GM23338 (cell line): ENCODE measurements at regions not wholly inside any gene's neighbourhood (a gene's known extent, or its start where the extent isn't known, plus 50 kb on each side); places are given as distances from the start of the nearest gene placed in this dataset.

Source experiments
- ATAC-seq: fragments of 200-7000 bp; cut with Tn5 transposase; 3 replicates; pipeline ENCODE4 v1.9.1; 2020
- DNase-seq: peaks from one replicate; pipeline ENCODE4 v3.0.0-alpha.2; 2015; ENCODE audit warnings: low spot score
- H2AFZ ChIP-seq: fragments of 200-600 bp; sonication (generic); 2 replicates; pipeline ENCODE4 v1.8.0; 2016; ENCODE audit warnings: antibody characterized with exemption, mild to moderate bottlenecking, moderate library complexity
- H3F3A ChIP-seq: fragments of 200-600 bp; sonication (generic); replicated peaks from 2 replicates; pipeline ENCODE4 v1.8.0; 2017; ENCODE audit warnings: antibody characterized with exemption, mixed run types, low read depth
- H3K27ac ChIP-seq: fragments of 200-600 bp; sonication (generic); 2 replicates; pipeline ENCODE4 v1.6.1; 2016; ENCODE audit warnings: low read depth
- H3K27me3 ChIP-seq: fragments of 200-600 bp; sonication (generic); 2 replicates; pipeline ENCODE4 v1.8.0; 2016; ENCODE audit warnings: mild to moderate bottlenecking, mixed run types, moderate library complexity; ENCODE audit not compliant: insufficient read depth
- H3K36me3 ChIP-seq: fragments of 200-600 bp; sonication (generic); 2 replicates; pipeline ENCODE4 v1.8.0; 2016; ENCODE audit warnings: mild to moderate bottlenecking; ENCODE audit not compliant: insufficient read depth
- H3K4me1 ChIP-seq: fragments of 200-600 bp; sonication (generic); 2 replicates; pipeline ENCODE4 v1.8.0; 2016; ENCODE audit warnings: mild to moderate bottlenecking, moderate library complexity; ENCODE audit not compliant: insufficient read depth
- H3K4me2 ChIP-seq: fragments of 200-600 bp; sonication (generic); 2 replicates; pipeline ENCODE4 v1.7.1; 2017; ENCODE audit warnings: mixed run types
- H3K4me3 ChIP-seq: fragments of 200-600 bp; sonication (generic); 2 replicates; pipeline ENCODE4 v1.6.1; 2016; ENCODE audit warnings: mixed run types
- H3K79me2 ChIP-seq: fragments of 200-600 bp; sonication (generic); replicated peaks from 2 replicates; pipeline ENCODE4 v1.8.0; 2017; ENCODE audit warnings: mild to moderate bottlenecking; ENCODE audit not compliant: insufficient read depth
- H3K9me2 ChIP-seq: fragments of 200-600 bp; sonication (generic); 2 replicates; pipeline ENCODE4 v1.8.0; 2017; ENCODE audit not compliant: insufficient read depth
- H4K20me1 ChIP-seq: fragments of 200-600 bp; sonication (generic); replicated peaks from 2 replicates; pipeline ENCODE4 v1.8.0; 2017; ENCODE audit warnings: mild to moderate bottlenecking; ENCODE audit not compliant: insufficient read depth
- H3K27ac Mint-ChIP-seq: 2 replicates; pipeline ENCODE4 v1.8.0; 2020; ENCODE audit warnings: inconsistent platforms, mild to moderate bottlenecking, moderate library complexity, mixed read lengths
- H3K27me3 Mint-ChIP-seq: 3 replicates; pipeline ENCODE4 v1.8.0; 2022; ENCODE audit warnings: low read depth, mild to moderate bottlenecking, moderate library complexity, mixed read lengths, inconsistent platforms; ENCODE audit not compliant: insufficient read depth, poor library complexity
- H3K36me3 Mint-ChIP-seq: 3 replicates; pipeline ENCODE4 v1.8.0; 2021; ENCODE audit warnings: low read depth, mild to moderate bottlenecking, inconsistent platforms, moderate library complexity, mixed read lengths
- H3K4me1 Mint-ChIP-seq: 3 replicates; pipeline ENCODE4 v1.8.0; 2020; ENCODE audit warnings: mild to moderate bottlenecking, inconsistent platforms, mixed read lengths
- H3K4me3 Mint-ChIP-seq: 3 replicates; pipeline ENCODE4 v1.8.0; 2021; ENCODE audit warnings: moderate library complexity, mild to moderate bottlenecking, inconsistent platforms, mixed read lengths
- H3K9me3 Mint-ChIP-seq: 3 replicates; pipeline ENCODE4 v1.8.0; 2020; ENCODE audit warnings: moderate library complexity, mild to moderate bottlenecking, inconsistent platforms, mixed read lengths
- CREB1 ChIP-seq: fragments of 250-450 bp; sonication (Bioruptor Pico); IDR thresholded peaks from 2 replicates; pipeline ENCODE4 v1.5.0; 2020; ENCODE audit warnings: low read depth, mild to moderate bottlenecking, moderate library complexity
- EZH2 ChIP-seq: fragments of 200-600 bp; sonication (generic); IDR thresholded peaks from one replicate; pipeline ENCODE4 v1.8.0; 2017; ENCODE audit warnings: antibody characterized with exemption, mild to moderate bottlenecking, low read depth; ENCODE audit not compliant: unreplicated experiment
- EZH2phosphoT487 ChIP-seq: fragments of 200-600 bp; sonication (generic); IDR thresholded peaks from one replicate; pipeline ENCODE4 v1.8.1; 2018; ENCODE audit warnings: antibody characterized with exemption; ENCODE audit not compliant: unreplicated experiment
- JUNB ChIP-seq: IDR thresholded peaks from one replicate; pipeline ENCODE4 v1.6.1; 2016; ENCODE audit warnings: antibody characterized with exemption; ENCODE audit not compliant: unreplicated experiment
- NANOG ChIP-seq: IDR thresholded peaks from 2 replicates; pipeline ENCODE4 v1.6.1; 2016; ENCODE audit warnings: antibody characterized with exemption, borderline replicate concordance
- POLR2AphosphoS5 ChIP-seq: IDR thresholded peaks from 2 replicates; pipeline ENCODE4 v1.6.1; 2016; ENCODE audit warnings: antibody characterized with exemption, low read depth
- STAT1 ChIP-seq: IDR thresholded peaks from one replicate; pipeline ENCODE4 v1.6.1; 2016; ENCODE audit warnings: antibody characterized with exemption; ENCODE audit not compliant: unreplicated experiment
- ZNF114 ChIP-seq: fragments of 250-450 bp; sonication (Bioruptor Pico); IDR thresholded peaks from 2 replicates; pipeline ENCODE4 v1.5.0; 2020; ENCODE audit warnings: mild to moderate bottlenecking, moderate library complexity
- ZNF331 ChIP-seq: fragments of 250-450 bp; sonication (Bioruptor Pico); IDR thresholded peaks from 2 replicates; pipeline ENCODE4 v1.5.0; 2020; ENCODE audit warnings: low read depth, mild to moderate bottlenecking, moderate library complexity
- TF ChIP-seq, protein P1 (sequence below), 2 experiments: fragments of 200-600 bp in 1 of 2; sonication (generic) in 1 of 2; conservative IDR thresholded peaks; 2 replicates each; pipeline versions ENCODE4 v1.5.1 to v1.6.1; 2016 to 2017; ENCODE audit warnings: antibody characterized with exemption in 2 of 2, low read depth in 2 of 2, mild to moderate bottlenecking in 2 of 2, moderate library complexity in 1 of 2
- TF ChIP-seq, protein P2 (sequence below): IDR thresholded peaks from one replicate; pipeline ENCODE4 v1.6.1; 2018; ENCODE audit warnings: antibody characterized with exemption; ENCODE audit not compliant: unreplicated experiment
- TF ChIP-seq, protein P3 (sequence below): fragments of 250-450 bp; sonication (Bioruptor Pico); IDR thresholded peaks from 2 replicates; pipeline ENCODE4 v1.5.0; 2020; ENCODE audit warnings: mild to moderate bottlenecking, moderate library complexity
- TF ChIP-seq, protein P4 (sequence below): IDR thresholded peaks from 2 replicates; pipeline ENCODE4 v1.6.1; 2016; ENCODE audit warnings: antibody characterized with exemption

DNA sequence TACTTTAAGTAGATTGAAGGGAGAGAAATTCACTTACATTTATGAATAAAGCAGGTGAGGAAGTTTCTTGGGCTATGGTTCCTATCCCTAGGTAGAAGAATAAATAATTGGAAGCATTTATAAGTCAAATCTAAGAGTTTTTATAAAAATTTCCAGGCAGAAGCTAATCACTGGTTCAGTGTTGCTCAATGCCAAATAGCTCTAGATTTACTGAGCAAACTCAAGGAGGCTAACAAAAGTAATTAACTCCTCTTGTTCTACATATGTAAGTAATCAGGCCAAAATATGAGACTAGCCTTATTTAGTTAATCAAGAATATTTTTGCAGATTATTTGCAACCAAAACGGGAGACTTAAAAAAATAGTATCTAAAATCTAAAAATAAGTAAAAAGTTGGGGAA, 472.3 kb downstream of the PLK2 start (continued):
- TF ChIP-seq NANOG: no peak
- no peak for TF ChIP-seq POLR2AphosphoS5
- TF ChIP-seq, protein P1, sequence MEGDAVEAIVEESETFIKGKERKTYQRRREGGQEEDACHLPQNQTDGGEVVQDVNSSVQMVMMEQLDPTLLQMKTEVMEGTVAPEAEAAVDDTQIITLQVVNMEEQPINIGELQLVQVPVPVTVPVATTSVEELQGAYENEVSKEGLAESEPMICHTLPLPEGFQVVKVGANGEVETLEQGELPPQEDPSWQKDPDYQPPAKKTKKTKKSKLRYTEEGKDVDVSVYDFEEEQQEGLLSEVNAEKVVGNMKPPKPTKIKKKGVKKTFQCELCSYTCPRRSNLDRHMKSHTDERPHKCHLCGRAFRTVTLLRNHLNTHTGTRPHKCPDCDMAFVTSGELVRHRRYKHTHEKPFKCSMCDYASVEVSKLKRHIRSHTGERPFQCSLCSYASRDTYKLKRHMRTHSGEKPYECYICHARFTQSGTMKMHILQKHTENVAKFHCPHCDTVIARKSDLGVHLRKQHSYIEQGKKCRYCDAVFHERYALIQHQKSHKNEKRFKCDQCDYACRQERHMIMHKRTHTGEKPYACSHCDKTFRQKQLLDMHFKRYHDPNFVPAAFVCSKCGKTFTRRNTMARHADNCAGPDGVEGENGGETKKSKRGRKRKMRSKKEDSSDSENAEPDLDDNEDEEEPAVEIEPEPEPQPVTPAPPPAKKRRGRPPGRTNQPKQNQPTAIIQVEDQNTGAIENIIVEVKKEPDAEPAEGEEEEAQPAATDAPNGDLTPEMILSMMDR (conservative IDR thresholded peaks at IDR 0.05; ENCODE audit: low read depth in 2 of 2): no peak
- no peak for TF ChIP-seq JUNB
- TF ChIP-seq, protein P2, sequence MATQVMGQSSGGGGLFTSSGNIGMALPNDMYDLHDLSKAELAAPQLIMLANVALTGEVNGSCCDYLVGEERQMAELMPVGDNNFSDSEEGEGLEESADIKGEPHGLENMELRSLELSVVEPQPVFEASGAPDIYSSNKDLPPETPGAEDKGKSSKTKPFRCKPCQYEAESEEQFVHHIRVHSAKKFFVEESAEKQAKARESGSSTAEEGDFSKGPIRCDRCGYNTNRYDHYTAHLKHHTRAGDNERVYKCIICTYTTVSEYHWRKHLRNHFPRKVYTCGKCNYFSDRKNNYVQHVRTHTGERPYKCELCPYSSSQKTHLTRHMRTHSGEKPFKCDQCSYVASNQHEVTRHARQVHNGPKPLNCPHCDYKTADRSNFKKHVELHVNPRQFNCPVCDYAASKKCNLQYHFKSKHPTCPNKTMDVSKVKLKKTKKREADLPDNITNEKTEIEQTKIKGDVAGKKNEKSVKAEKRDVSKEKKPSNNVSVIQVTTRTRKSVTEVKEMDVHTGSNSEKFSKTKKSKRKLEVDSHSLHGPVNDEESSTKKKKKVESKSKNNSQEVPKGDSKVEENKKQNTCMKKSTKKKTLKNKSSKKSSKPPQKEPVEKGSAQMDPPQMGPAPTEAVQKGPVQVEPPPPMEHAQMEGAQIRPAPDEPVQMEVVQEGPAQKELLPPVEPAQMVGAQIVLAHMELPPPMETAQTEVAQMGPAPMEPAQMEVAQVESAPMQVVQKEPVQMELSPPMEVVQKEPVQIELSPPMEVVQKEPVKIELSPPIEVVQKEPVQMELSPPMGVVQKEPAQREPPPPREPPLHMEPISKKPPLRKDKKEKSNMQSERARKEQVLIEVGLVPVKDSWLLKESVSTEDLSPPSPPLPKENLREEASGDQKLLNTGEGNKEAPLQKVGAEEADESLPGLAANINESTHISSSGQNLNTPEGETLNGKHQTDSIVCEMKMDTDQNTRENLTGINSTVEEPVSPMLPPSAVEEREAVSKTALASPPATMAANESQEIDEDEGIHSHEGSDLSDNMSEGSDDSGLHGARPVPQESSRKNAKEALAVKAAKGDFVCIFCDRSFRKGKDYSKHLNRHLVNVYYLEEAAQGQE: no peak
- TF ChIP-seq EZH2phosphoT487: no peak
- TF ChIP-seq STAT1: no peak
- TF ChIP-seq EZH2: no peak

DNA sequence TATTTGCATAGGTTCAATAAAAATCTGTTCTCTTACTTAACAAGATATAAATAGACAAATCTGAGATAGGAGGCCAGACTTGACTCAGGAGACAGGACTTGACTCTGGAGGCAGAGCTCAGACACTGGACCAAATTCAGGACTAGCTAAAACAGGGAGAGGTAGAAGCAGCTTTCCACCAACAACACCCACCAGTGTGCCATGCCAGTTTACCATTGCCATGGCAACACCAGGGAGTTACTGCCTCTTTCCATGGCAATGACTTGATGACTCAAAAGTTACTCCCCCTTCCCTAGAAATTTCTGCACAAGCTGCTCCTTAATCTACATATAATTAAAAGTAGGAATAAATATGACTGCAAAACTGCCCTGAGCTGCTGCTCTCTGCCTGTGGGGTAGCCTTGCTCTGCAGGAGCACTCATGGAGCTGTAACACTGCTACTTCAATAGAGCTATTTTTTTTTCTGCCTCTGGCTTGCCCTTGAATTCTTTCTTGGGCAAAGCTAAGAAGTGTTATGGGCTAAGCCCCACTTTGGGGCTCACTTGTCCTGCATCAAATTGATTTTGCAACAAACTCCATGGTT, 473.0 kb downstream of the PLK2 start:
- no peaks in the 10 kb centered on the region for H4K20me1 ChIP-seq
- ATAC-seq (no peak), DNase-seq (no peak)
- no peaks in the 10 kb centered on the region for H3K27me3 ChIP-seq
- H3K27ac Mint-ChIP-seq: no peak overlapping the region
- H3K36me3 ChIP-seq: no peaks in the 10 kb centered on the region
- no peaks in the 10 kb centered on the region for H3K9me2 ChIP-seq
- H3K4me3 ChIP-seq: no peak overlapping the region
- H3K4me2 ChIP-seq: no peak overlapping the region
- H3K27me3 Mint-ChIP-seq: no peaks in the 10 kb centered on the region
- H3K36me3 Mint-ChIP-seq: no peaks in the 10 kb centered on the region
- H3K4me1 Mint-ChIP-seq: no peaks in the 10 kb centered on the region; the same call in 2 of the 3 replicates
- no peaks in the 10 kb centered on the region; the same call in 1 of the 2 replicates for H3K4me1 ChIP-seq
- 0 out of 2 replicates have a peak overlapping the region, but pooled peaks have one; percentile 34 for H2AFZ ChIP-seq
- no peak overlapping the region for H3K4me3 Mint-ChIP-seq
- no peaks in the 10 kb centered on the region for H3K79me2 ChIP-seq
- no peaks in the 10 kb centered on the region for H3K9me3 Mint-ChIP-seq
- H3K27ac ChIP-seq: no peak overlapping the region
- H3F3A ChIP-seq: no peaks in the 10 kb centered on the region
- TF ChIP-seq EZH2phosphoT487 (no peak), ZNF114 (no peak), JUNB (no peak), ZNF331 (no peak), NANOG (no peak), STAT1 (no peak), CREB1 (CRISPR knock-in tag) (no peak)
- TF ChIP-seq, protein P3, sequence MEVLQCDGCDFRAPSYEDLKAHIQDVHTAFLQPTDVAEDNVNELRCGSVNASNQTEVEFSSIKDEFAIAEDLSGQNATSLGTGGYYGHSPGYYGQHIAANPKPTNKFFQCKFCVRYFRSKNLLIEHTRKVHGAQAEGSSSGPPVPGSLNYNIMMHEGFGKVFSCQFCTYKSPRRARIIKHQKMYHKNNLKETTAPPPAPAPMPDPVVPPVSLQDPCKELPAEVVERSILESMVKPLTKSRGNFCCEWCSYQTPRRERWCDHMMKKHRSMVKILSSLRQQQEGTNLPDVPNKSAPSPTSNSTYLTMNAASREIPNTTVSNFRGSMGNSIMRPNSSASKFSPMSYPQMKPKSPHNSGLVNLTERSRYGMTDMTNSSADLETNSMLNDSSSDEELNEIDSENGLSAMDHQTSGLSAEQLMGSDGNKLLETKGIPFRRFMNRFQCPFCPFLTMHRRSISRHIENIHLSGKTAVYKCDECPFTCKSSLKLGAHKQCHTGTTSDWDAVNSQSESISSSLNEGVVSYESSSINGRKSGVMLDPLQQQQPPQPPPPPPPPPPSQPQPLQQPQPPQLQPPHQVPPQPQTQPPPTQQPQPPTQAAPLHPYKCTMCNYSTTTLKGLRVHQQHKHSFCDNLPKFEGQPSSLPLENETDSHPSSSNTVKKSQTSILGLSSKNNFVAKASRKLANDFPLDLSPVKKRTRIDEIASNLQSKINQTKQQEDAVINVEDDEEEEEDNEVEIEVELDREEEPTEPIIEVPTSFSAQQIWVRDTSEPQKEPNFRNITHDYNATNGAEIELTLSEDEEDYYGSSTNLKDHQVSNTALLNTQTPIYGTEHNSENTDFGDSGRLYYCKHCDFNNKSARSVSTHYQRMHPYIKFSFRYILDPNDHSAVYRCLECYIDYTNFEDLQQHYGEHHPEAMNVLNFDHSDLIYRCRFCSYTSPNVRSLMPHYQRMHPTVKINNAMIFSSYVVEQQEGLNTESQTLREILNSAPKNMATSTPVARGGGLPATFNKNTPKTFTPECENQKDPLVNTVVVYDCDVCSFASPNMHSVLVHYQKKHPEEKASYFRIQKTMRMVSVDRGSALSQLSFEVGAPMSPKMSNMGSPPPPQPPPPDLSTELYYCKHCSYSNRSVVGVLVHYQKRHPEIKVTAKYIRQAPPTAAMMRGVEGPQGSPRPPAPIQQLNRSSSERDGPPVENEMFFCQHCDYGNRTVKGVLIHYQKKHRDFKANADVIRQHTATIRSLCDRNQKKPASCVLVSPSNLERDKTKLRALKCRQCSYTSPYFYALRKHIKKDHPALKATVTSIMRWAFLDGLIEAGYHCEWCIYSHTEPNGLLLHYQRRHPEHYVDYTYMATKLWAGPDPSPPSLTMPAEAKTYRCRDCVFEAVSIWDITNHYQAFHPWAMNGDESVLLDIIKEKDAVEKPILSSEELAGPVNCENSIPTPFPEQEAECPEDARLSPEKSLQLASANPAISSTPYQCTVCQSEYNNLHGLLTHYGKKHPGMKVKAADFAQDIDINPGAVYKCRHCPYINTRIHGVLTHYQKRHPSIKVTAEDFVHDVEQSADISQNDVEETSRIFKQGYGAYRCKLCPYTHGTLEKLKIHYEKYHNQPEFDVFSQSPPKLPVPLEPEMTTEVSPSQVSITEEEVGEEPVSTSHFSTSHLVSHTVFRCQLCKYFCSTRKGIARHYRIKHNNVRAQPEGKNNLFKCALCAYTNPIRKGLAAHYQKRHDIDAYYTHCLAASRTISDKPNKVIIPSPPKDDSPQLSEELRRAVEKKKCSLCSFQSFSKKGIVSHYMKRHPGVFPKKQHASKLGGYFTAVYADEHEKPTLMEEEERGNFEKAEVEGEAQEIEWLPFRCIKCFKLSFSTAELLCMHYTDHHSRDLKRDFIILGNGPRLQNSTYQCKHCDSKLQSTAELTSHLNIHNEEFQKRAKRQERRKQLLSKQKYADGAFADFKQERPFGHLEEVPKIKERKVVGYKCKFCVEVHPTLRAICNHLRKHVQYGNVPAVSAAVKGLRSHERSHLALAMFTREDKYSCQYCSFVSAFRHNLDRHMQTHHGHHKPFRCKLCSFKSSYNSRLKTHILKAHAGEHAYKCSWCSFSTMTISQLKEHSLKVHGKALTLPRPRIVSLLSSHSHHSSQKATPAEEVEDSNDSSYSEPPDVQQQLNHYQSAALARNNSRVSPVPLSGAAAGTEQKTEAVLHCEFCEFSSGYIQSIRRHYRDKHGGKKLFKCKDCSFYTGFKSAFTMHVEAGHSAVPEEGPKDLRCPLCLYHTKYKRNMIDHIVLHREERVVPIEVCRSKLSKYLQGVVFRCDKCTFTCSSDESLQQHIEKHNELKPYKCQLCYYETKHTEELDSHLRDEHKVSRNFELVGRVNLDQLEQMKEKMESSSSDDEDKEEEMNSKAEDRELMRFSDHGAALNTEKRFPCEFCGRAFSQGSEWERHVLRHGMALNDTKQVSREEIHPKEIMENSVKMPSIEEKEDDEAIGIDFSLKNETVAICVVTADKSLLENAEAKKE (CRISPR knock-in tag): no peak
- TF ChIP-seq, protein P4, sequence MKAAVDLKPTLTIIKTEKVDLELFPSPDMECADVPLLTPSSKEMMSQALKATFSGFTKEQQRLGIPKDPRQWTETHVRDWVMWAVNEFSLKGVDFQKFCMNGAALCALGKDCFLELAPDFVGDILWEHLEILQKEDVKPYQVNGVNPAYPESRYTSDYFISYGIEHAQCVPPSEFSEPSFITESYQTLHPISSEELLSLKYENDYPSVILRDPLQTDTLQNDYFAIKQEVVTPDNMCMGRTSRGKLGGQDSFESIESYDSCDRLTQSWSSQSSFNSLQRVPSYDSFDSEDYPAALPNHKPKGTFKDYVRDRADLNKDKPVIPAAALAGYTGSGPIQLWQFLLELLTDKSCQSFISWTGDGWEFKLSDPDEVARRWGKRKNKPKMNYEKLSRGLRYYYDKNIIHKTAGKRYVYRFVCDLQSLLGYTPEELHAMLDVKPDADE: no peak
